Activated naive CD4-positive, alpha-beta T cell treated with anti-CD3 and anti-CD28 coated beads for 36 hours (primary cell): ENCODE measurements at regions not wholly inside any gene's neighbourhood (a gene's known extent, or its start where the extent isn't known, plus 50 kb on each side); places are given as distances from the start of the nearest gene placed in this dataset.
"Not testable (repeated sequence)": the region's sequence is repeated elsewhere in the genome, so short reads cannot be mapped to it uniquely, and the experiment has no call there.

Source experiments
- CTCF ChIA-PET: fragments of 350-600 bp; sonication (Branson Sonifier 250); formaldehyde crosslinking; loops from one replicate; lab custom pipeline; 2021; ENCODE audit warnings: antibody characterized with exemption; lab: Charles Lee
- DNase-seq: peaks from one replicate; pipeline ENCODE4 v3.0.0-alpha.2; 2020
- H3K27ac Mint-ChIP-seq: one replicate; pipeline ENCODE4 v1.8.0; 2021; ENCODE audit warnings: mild to moderate bottlenecking, mixed read lengths
- H3K27me3 Mint-ChIP-seq: one replicate; pipeline ENCODE4 v1.8.0; 2021; ENCODE audit warnings: low read depth, mixed read lengths
- H3K36me3 Mint-ChIP-seq: one replicate; pipeline ENCODE4 v1.8.0; 2021; ENCODE audit warnings: low read depth, mixed read lengths
- H3K4me1 Mint-ChIP-seq: one replicate; pipeline ENCODE4 v1.8.0; 2021; ENCODE audit warnings: low read depth, mixed read lengths
- H3K4me3 Mint-ChIP-seq: one replicate; pipeline ENCODE4 v1.8.0; 2021; ENCODE audit warnings: mild to moderate bottlenecking, moderate library complexity, mixed read lengths
- H3K9me3 Mint-ChIP-seq: one replicate; pipeline ENCODE4 v1.8.0; 2021; ENCODE audit warnings: mixed read lengths
- intact Hi-C: fragments of 100-400 bp; cut with micrococcal nuclease; formaldehyde crosslinking; loops from one replicate; pipeline ENCODE4 v1.15.1; 2023

DNA sequence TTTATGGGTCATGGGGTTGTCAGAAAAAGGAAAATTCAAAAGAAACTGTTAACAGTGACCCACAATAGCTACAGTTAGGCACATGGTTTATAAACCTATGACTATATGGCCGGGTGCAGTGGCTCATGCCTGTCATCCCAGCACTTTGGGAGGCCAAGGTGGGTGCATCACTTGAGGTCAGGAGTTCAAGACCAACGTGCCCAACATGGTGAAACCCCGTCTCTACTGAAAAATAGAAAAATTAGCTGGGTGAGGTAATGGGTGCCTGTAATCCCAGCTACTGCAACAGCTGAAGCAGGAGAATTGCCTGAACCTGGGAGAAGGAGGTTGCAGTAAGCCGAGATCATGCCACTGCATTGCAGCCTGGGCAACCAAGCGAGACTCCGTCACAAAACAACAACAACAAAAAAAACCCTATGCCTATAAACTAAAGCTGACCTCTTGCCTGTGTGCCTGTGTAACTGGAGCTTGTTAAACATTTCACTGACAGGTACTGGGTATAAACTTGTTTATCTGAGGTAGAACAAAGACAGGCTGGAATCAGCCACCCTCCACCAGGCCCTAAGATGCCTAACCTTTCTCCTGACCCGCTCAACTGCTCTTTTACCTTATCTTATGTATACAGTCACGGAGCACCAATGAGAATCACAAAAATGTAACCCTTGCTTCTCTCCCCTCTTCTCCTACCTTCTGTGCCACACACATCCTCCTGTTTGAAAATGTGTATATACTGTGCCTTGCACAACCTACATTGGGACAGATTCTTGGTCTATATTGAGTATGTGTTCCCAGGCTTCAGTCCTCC, 62.9 kb upstream of the ATF7IP2 start:
- H3K27me3 Mint-ChIP-seq: no peaks in the 10 kb centered on the region
- peaks cover 5% of the 10 kb centered on the region for H3K36me3 Mint-ChIP-seq
- CTCF ChIA-PET: interaction anchor here (0.6 to 1.1 kb wide), 2 partner anchors 59 to 187 kb away, joined by 3 to 4 read pairs; no protein-coding TSS in a partner anchor
- DNase-seq: no peak
- H3K4me1 Mint-ChIP-seq: peaks cover 6% of the 10 kb centered on the region
- no peak overlapping the region for H3K4me3 Mint-ChIP-seq
- H3K9me3 Mint-ChIP-seq: peaks cover 24% of the 10 kb centered on the region
- intact Hi-C loops: no loop called here
- no peak overlapping the region for H3K27ac Mint-ChIP-seq

DNA sequence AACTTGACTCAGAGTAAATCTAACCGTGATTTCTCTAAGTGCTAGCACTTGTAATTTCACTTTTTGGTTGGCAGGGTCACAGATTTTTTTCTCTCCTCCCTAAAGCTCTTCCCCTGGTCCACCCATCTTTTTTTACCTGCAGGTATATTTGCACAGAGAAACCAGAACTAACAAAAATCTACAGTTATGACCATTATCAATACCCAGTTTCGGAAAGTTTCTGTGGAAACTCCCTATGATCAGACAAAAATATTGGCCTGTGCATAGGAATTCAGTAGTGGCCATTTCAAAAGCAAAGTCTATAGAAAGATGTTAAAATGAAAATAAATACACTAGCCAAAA, 62.4 kb upstream of the ATF7IP2 start:
- intact Hi-C loops: no loop called here
- Mint-ChIP-seq H3K27me3 (no peaks in the 10 kb centered on the region), H3K4me1 (peaks cover 8% of the 10 kb centered on the region), H3K27ac (no peak overlapping the region), H3K4me3 (no peak overlapping the region), H3K36me3 (peaks cover 7% of the 10 kb centered on the region), H3K9me3 (peaks cover 24% of the 10 kb centered on the region)
- DNase-seq: no peak
- CTCF ChIA-PET: interaction anchor here (0.7 to 1.1 kb wide), 2 partner anchors 53 to 186 kb away, joined by 4 read pairs; no protein-coding TSS in a partner anchor

DNA sequence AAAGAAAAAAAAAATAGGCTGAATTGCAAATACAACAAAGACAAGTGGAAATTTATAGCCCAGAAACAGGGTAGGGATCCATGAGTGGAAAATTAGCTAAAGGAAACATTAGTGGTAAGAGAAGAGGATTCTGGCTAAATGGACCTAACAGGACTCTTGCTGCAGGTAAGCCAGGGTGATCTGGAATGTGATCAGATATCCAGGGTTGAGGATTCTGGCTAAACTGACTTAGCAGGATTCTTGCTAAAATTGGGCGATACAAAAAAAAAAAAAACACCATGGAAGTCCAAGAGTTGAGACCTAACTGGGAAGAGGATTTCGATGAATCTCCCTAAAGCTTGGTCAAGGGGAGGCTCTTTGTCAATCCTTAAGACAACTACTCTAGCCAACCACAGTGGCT, 61.7 kb upstream of the ATF7IP2 start:
- Mint-ChIP-seq H3K4me3 (no peak overlapping the region), H3K27me3 (no peaks in the 10 kb centered on the region), H3K4me1 (peaks cover 4% of the 10 kb centered on the region), H3K9me3 (peaks cover 24% of the 10 kb centered on the region), H3K27ac (no peak overlapping the region), H3K36me3 (peaks cover 7% of the 10 kb centered on the region)
- CTCF ChIA-PET: interaction anchor here (0.7 kb wide), 1 partner anchor 52 kb away, joined by 4 read pairs; no protein-coding TSS in a partner anchor
- intact Hi-C loops: no loop called here
- DNase-seq: no peak

DNA sequence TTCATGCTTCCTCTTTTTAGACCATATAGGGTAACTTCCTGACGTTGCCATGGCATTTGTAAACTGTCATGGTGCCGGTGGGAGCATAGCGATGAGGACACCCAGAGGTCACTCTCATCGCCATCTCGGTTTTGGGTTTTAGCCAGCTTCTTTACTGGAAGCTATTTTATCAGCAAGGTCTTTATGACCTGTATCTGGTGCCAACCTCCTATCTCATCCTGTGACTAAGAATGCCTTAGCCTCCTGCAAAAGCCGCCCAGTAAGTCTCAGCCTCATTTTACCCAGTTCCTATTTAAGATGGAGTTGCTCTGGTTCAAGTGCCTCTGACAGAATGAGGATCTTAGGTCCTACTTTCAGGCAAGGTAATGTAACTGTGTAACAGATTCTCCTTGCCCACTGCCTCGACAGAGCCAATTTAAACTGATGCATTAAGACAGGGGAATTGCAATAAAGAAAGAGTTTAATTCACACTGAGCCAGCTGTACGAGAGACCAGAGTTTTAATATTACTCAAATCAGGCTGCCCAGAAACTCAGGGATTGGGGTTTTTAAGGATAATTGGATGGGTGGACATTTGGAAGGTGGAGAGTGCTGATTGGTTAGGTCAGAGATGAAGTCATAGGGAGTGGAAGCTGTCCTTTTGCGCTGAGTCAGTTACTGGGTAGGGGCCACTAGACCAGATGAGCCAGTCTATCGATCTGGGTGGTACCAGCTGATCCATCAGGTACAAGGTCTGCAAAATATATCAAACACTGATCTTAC, 59.9 kb upstream of the ATF7IP2 start:
- no peak for DNase-seq
- intact Hi-C loops: loop anchor here (5.0 kb wide), 1 partner anchor 61 kb away; the partner anchor contains the start of gene ATF7IP2
- H3K27ac Mint-ChIP-seq: no peak overlapping the region
- peaks cover 24% of the 10 kb centered on the region for H3K9me3 Mint-ChIP-seq
- H3K4me1 Mint-ChIP-seq: peaks cover 15% of the 10 kb centered on the region
- peaks cover 10% of the 10 kb centered on the region for H3K36me3 Mint-ChIP-seq
- CTCF ChIA-PET: interaction anchor here (0.8 kb wide), 1 partner anchor 8 kb away, joined by 3 read pairs; no protein-coding TSS in a partner anchor
- H3K27me3 Mint-ChIP-seq: no peaks in the 10 kb centered on the region
- H3K4me3 Mint-ChIP-seq: no peak overlapping the region

DNA sequence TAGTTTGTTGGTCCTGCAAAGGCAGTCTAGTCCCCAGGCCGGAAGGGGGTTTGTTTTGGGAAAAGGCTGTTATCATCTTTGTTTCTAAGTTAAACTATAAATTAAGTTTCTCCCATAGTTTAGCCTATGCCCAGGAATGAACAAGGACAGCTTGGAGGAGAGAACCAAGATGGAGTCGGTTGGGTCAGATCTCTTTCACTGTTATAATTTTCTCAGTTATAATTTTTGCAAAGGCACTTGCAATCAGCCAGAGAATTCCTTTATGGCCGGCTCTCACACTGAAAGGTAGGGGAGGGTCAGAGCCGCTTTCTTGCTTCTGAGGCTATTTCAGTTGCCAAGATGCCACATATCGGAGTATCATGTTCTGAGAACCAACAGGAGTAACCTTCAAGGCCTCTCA, 59.2 kb upstream of the ATF7IP2 start:
- H3K36me3 Mint-ChIP-seq: peaks cover 10% of the 10 kb centered on the region
- DNase-seq: no peak
- peaks cover 17% of the 10 kb centered on the region for H3K4me1 Mint-ChIP-seq
- intact Hi-C loops: loop anchor here (5.0 kb wide), 1 partner anchor 61 kb away; the partner anchor contains the start of gene ATF7IP2
- CTCF ChIA-PET: interaction anchor here (0.8 kb wide), 1 partner anchor 9 kb away, joined by 3 read pairs; no protein-coding TSS in a partner anchor
- H3K27me3 Mint-ChIP-seq: no peaks in the 10 kb centered on the region
- H3K4me3 Mint-ChIP-seq: no peak overlapping the region
- no peak overlapping the region for H3K27ac Mint-ChIP-seq
- H3K9me3 Mint-ChIP-seq: peaks cover 24% of the 10 kb centered on the region

DNA sequence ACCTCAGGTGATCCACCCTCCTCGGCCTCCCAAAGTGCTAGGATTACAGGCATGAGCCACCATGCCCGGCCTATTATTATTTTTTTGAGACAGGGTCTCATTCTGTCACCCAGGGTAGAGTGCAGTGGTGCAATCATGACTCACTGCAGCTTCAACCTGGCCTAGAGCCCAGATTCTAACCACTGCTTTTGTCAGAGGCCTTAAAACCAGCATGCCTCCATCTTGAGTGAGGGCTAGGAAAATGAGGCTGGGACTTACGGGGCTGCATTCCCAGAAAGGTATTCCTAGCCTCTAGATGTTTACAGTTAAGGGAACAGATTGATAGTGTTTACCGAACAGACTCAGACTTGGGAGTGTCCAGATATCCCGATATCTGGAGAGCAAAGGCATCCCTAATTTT, 57.6 kb upstream of the ATF7IP2 start:
- DNase-seq: peak; percentile 20
- H3K4me3 Mint-ChIP-seq, H3K27me3 Mint-ChIP-seq, CTCF ChIA-PET, H3K36me3 Mint-ChIP-seq: not testable (repeated sequence)
- H3K4me1 Mint-ChIP-seq: peaks cover 28% of the 10 kb centered on the region
- peak overlapping the region; percentile 24 for H3K27ac Mint-ChIP-seq
- intact Hi-C loops: loop anchor here (5.0 kb wide), 1 partner anchor 59 kb away; the partner anchor contains the start of gene ATF7IP2
- peaks cover 26% of the 10 kb centered on the region for H3K9me3 Mint-ChIP-seq

DNA sequence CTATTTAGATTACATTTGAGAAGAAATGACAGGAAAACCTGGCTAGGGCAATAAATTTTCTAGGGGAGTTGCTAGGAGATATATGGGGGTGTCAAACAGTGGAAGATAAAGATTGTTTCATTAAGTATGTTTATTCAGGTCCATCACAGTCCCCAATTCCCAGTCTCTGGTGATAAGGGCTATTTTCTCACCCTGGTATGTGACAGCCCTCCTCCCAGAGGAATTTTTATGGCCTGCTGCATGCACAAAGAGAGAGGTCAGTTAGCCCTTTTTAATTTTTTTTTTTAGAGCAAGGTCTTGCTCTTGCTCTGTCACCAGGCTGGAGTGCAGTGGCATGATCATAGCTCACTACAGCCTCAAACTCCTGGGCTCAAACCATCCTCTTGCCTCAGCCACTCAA, 53.6 kb upstream of the ATF7IP2 start:
- H3K9me3 Mint-ChIP-seq: peaks cover 7% of the 10 kb centered on the region
- H3K4me3 Mint-ChIP-seq: no peak overlapping the region
- H3K4me1 Mint-ChIP-seq: peaks cover 35% of the 10 kb centered on the region
- intact Hi-C loops: no loop called here
- DNase-seq: no peak
- peaks cover 9% of the 10 kb centered on the region for H3K36me3 Mint-ChIP-seq
- no peak overlapping the region for H3K27ac Mint-ChIP-seq
- CTCF ChIA-PET: interaction anchor here (0.5 kb wide), 1 partner anchor 405 kb away, joined by 4 read pairs; no protein-coding TSS in a partner anchor
- no peaks in the 10 kb centered on the region for H3K27me3 Mint-ChIP-seq

DNA sequence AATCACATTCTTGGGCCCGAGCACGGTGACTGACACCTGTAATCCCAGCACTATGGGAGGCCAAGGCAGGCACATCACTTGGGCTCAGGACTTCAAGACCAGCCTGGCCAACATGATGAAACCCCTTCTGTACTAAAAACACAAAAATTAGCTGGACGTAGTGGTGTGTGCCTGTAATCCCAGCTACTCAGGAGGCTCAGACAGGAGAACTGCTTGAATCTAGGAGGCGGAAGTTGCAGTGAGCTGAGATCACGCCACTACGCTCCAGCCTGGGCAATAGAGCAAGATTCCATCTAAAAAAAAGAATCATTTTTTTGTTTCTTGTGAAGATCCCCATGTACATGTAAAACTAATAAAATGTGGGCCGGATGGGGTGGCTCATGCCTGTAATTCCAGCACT, 53.1 kb upstream of the ATF7IP2 start:
- intact Hi-C loops: no loop called here
- H3K36me3 Mint-ChIP-seq: peaks cover 5% of the 10 kb centered on the region
- no peak overlapping the region for H3K4me3 Mint-ChIP-seq
- DNase-seq: no peak
- H3K9me3 Mint-ChIP-seq: peaks cover 2% of the 10 kb centered on the region
- CTCF ChIA-PET: interaction anchor here (0.5 kb wide), 2 partner anchors 25 to 405 kb away, joined by 4 read pairs; no protein-coding TSS in a partner anchor
- H3K27ac Mint-ChIP-seq: no peak overlapping the region
- peaks cover 35% of the 10 kb centered on the region for H3K4me1 Mint-ChIP-seq
- H3K27me3 Mint-ChIP-seq: no peaks in the 10 kb centered on the region

DNA sequence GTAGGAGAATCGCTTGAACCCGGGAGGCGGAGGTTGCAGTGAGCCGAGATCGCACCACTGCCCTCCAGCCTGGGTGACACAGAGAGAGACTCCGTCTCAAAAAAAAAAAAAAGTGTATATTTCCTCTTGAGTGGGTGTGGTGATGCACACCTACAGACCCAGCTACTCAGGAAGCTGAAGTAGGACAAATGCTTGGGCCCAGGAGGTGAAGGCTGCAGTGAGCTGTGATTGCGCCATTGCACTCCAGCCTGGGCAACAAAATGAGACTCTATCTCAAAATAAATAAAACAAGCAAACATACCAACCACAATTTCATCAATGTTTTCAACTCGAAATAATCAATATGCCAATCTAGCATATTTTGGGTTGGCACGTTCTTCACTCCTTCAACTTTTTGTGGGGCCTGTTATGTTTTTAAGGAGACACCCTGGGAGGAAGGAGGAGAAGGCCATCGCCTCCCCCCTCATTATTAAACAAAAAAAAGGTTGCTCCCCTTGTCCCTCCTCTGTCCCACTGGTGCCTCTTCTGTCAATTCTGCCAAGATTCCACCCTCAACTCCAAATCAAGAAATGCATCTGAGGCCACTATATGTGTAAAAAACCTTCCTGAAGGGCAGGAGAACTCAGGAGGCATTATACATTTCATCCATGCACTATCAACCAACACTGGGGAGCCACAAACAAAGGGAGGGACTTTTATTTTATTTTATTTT, 52.4 kb upstream of the ATF7IP2 start:
- Mint-ChIP-seq H3K27ac (no peak overlapping the region), H3K9me3 (peaks cover 2% of the 10 kb centered on the region), H3K36me3 (peaks cover 3% of the 10 kb centered on the region), H3K4me3 (no peak overlapping the region), H3K4me1 (peaks cover 33% of the 10 kb centered on the region), H3K27me3 (no peaks in the 10 kb centered on the region)
- DNase-seq: no peak
- intact Hi-C loops: no loop called here
- CTCF ChIA-PET: interaction anchor here (0.5 kb wide), 1 partner anchor 26 kb away, joined by 4 read pairs; no protein-coding TSS in a partner anchor

DNA sequence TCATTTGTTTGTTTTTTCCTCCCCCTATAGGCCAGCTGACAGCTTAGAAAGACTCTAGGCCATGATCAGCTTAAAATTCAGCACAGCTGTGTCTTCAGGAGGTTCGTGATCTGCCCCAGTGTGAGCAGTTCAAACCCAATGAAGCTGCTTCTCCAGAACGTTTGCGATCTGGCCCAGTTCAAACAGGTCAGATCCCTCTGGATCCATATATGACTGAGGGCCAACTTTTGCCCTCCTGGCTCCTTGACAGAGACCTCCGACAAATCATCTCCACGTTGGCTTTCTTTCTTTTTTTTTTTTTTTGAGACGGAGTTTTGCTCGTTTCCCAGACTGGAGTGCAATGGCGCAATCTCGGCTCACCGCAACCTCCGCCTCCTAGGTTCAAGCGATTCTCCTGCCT, 50.2 kb upstream of the ATF7IP2 start:
- Mint-ChIP-seq H3K9me3 (peaks cover 14% of the 10 kb centered on the region), H3K4me1 (peaks cover 22% of the 10 kb centered on the region), H3K27ac (no peak overlapping the region), H3K27me3 (no peaks in the 10 kb centered on the region), H3K36me3 (peaks cover 4% of the 10 kb centered on the region), H3K4me3 (no peak overlapping the region)
- intact Hi-C loops: no loop called here
- CTCF ChIA-PET: interaction anchor here (0.5 to 0.7 kb wide), 3 partner anchors 8 to 640 kb away, joined by 3 read pairs; no protein-coding TSS in a partner anchor
- DNase-seq: no peak
